OCI-LY7 (cell line): ENCODE measurements at regions not wholly inside any gene's neighbourhood (a gene's known extent, or its start where the extent isn't known, plus 50 kb on each side); places are given as distances from the start of the nearest gene placed in this dataset.

Source experiments
- EZH2phosphoT487 ChIP-seq: fragments of 200-600 bp; sonication (generic); IDR thresholded peaks from 2 replicates; pipeline ENCODE4 v1.6.1; 2018; ENCODE audit warnings: low read depth, borderline replicate concordance, mild to moderate bottlenecking, mixed run types, antibody characterized with exemption, low read length, moderate library complexity, mixed read lengths
- TF ChIP-seq, protein P1 (sequence below): fragments of 200-600 bp; sonication (generic); conservative IDR thresholded peaks from 2 replicates; pipeline ENCODE4 v1.5.1; 2014; ENCODE audit warnings: mild to moderate bottlenecking, antibody characterized with exemption, low read length, moderate library complexity, mixed read lengths

- TF ChIP-seq, protein P1, sequence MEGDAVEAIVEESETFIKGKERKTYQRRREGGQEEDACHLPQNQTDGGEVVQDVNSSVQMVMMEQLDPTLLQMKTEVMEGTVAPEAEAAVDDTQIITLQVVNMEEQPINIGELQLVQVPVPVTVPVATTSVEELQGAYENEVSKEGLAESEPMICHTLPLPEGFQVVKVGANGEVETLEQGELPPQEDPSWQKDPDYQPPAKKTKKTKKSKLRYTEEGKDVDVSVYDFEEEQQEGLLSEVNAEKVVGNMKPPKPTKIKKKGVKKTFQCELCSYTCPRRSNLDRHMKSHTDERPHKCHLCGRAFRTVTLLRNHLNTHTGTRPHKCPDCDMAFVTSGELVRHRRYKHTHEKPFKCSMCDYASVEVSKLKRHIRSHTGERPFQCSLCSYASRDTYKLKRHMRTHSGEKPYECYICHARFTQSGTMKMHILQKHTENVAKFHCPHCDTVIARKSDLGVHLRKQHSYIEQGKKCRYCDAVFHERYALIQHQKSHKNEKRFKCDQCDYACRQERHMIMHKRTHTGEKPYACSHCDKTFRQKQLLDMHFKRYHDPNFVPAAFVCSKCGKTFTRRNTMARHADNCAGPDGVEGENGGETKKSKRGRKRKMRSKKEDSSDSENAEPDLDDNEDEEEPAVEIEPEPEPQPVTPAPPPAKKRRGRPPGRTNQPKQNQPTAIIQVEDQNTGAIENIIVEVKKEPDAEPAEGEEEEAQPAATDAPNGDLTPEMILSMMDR, result no peak
- no peak for TF ChIP-seq EZH2phosphoT487
Observed at GRCh38 chr2:48132271-48132625, 182.2 kb upstream of the FOXN2 start.
